ENCODE measurements at regions not wholly inside any gene's neighbourhood (a gene's known extent, or its start where the extent isn't known, plus 50 kb on each side); places are given as distances from the start of the nearest gene placed in this dataset.

- H3K27ac ChIP-seq = no peak overlapping the region
- no peaks in the 10 kb centered on the region for H3K36me3 ChIP-seq
- H3K4me3 ChIP-seq (ENCODE audit: low read depth, low read length) = no peak overlapping the region
- no peaks in the 10 kb centered on the region for H3K9me3 ChIP-seq (ENCODE audit: severe bottlenecking)
- no peaks in the 10 kb centered on the region for H3K27me3 ChIP-seq (ENCODE audit: insufficient read depth, low read depth, severe bottlenecking)
- TF ChIP-seq CTCF (IDR thresholded peaks at IDR 0.05; ENCODE audit: low read depth, low read length) = no peak
- DNase-seq = no peak
These were observed 59.6 kb upstream of the CDH13 start for GRCh38 chr16:82567175-82567574.

- Histone ChIP-seq H3K27ac (no peak overlapping the region), H3K4me3 (ENCODE audit: low read depth, low read length) (no peak overlapping the region), H3K9me3 (ENCODE audit: severe bottlenecking) (no peaks in the 10 kb centered on the region), H3K27me3 (ENCODE audit: insufficient read depth, low read depth, severe bottlenecking) (no peaks in the 10 kb centered on the region), H3K36me3 (no peaks in the 10 kb centered on the region)
- TF ChIP-seq CTCF (IDR thresholded peaks at IDR 0.05; ENCODE audit: low read depth, low read length) = no peak
- DNase-seq = no peak
These were observed 63.4 kb upstream of the CDH13 start for GRCh38 chr16:82563401-82563800.

- Histone ChIP-seq H3K4me3 (ENCODE audit: low read depth, low read length) (no peak overlapping the region), H3K9me3 (ENCODE audit: severe bottlenecking) (no peaks in the 10 kb centered on the region), H3K27me3 (ENCODE audit: insufficient read depth, low read depth, severe bottlenecking) (no peaks in the 10 kb centered on the region), H3K27ac (no peak overlapping the region), H3K36me3 (no peaks in the 10 kb centered on the region)
- TF ChIP-seq CTCF (IDR thresholded peaks at IDR 0.05; ENCODE audit: low read depth, low read length) = no peak
- DNase-seq = no peak
These were observed 64.5 kb upstream of the CDH13 start for GRCh38 chr16:82562183-82562683.

GRCh38 chr16:82560805-82561325 lies 65.9 kb upstream of the CDH13 start:
- Histone ChIP-seq H3K4me3 (ENCODE audit: low read depth, low read length) (no peak overlapping the region), H3K9me3 (ENCODE audit: severe bottlenecking) (no peaks in the 10 kb centered on the region), H3K27ac (no peak overlapping the region), H3K36me3 (no peaks in the 10 kb centered on the region), H3K27me3 (ENCODE audit: insufficient read depth, low read depth, severe bottlenecking) (no peaks in the 10 kb centered on the region)
- no peak for DNase-seq
- TF ChIP-seq CTCF (IDR thresholded peaks at IDR 0.05; ENCODE audit: low read depth, low read length) = no peak

GRCh38 chr16:82544378-82545160 lies 82.2 kb upstream of the CDH13 start:
- no peak for DNase-seq
- TF ChIP-seq CTCF (IDR thresholded peaks at IDR 0.05; ENCODE audit: low read depth, low read length) = no peak
- Histone ChIP-seq H3K4me3 (ENCODE audit: low read depth, low read length) (no peak overlapping the region), H3K9me3 (ENCODE audit: severe bottlenecking) (no peaks in the 10 kb centered on the region), H3K27me3 (ENCODE audit: insufficient read depth, low read depth, severe bottlenecking) (no peaks in the 10 kb centered on the region), H3K36me3 (no peaks in the 10 kb centered on the region), H3K27ac (no peak overlapping the region)
